Stomach (tissue), 4 donors: ENCODE measurements at regions not wholly inside any gene's neighbourhood (a gene's known extent, or its start where the extent isn't known, plus 50 kb on each side); places are given as distances from the start of the nearest gene placed in this dataset.

Source experiments
- POLR2A ChIP-seq, 4 donors: fragments of 450-650 bp; IDR thresholded peaks; one replicate each; pipeline ENCODE4 v1.6.1; 2016; ENCODE audit warnings: antibody characterized with exemption in 4 of 4, control low read depth in 2 of 4, mild to moderate bottlenecking in 1 of 4, moderate library complexity in 1 of 4
- POLR2AphosphoS5 ChIP-seq, 3 donors: sonication (generic); formaldehyde crosslinking; IDR thresholded peaks; one replicate each; pipeline ENCODE4 v1.6.1; 2016; ENCODE audit warnings: antibody characterized with exemption in 3 of 3
- TF ChIP-seq, protein P1 (sequence below), 7 experiments: fragments of 450-650 bp in 4 of 7; fragments of 200-600 bp in 3 of 7; sonication (generic) in 3 of 7; IDR thresholded peaks; one replicate each; pipeline ENCODE4 v1.5.1; 2016 to 2019; ENCODE audit warnings: antibody characterized with exemption in 7 of 7, control low read depth in 2 of 7, mild to moderate bottlenecking in 1 of 7

DNA sequence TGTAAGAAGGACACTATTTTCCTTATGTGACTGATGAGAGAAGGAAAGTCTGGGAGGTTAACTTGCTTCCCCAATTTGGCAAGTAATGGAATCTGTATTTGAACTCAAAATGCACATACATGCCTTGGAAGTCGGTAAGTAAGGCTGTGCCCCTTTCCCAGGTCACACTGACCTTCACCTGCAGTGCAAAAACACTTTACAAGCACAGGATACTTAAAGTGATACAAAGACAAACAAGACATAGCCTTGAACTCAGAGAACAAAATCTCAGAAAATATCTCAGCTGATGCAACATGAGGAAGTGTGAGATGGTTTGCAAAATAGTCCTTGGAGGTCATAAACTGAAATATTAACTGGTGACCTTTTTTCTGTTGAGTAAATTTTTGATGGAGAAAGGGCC is 251.1 kb downstream of the RAB38 start:
- TF ChIP-seq, protein P1, sequence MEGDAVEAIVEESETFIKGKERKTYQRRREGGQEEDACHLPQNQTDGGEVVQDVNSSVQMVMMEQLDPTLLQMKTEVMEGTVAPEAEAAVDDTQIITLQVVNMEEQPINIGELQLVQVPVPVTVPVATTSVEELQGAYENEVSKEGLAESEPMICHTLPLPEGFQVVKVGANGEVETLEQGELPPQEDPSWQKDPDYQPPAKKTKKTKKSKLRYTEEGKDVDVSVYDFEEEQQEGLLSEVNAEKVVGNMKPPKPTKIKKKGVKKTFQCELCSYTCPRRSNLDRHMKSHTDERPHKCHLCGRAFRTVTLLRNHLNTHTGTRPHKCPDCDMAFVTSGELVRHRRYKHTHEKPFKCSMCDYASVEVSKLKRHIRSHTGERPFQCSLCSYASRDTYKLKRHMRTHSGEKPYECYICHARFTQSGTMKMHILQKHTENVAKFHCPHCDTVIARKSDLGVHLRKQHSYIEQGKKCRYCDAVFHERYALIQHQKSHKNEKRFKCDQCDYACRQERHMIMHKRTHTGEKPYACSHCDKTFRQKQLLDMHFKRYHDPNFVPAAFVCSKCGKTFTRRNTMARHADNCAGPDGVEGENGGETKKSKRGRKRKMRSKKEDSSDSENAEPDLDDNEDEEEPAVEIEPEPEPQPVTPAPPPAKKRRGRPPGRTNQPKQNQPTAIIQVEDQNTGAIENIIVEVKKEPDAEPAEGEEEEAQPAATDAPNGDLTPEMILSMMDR (IDR thresholded peaks at IDR 0.05) = no peak
- TF ChIP-seq POLR2AphosphoS5 (IDR thresholded peaks at IDR 0.05) (no peak), POLR2A (IDR thresholded peaks at IDR 0.05) (no peak)
